ENCODE measurements at regions not wholly inside any gene's neighbourhood (a gene's known extent, or its start where the extent isn't known, plus 50 kb on each side); places are given as distances from the start of the nearest gene placed in this dataset.

DNA sequence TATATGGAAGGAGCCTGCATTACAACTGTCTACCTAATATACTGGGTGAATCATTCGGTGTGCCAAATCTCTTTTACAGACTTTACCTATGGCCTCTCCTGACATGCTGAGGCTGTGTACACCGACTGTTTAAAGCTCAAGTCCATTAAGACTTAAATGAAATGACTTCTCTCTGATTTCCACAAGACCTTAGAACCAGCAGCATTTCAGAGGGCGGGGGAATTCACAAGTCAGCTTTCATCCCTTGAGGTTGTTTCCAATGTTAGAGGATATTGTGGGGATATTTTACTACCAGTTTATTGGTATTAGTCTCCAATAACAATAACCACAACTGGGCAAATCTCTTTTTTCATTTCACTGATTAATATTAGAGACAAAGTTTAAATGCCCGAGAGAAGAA is 87.1 kb upstream of the IKZF1 start:
- Histone ChIP-seq H2AFZ (ENCODE audit: low read length) (no peak overlapping the region), H3K4me1 (ENCODE audit: insufficient read depth, low read length, severe bottlenecking) (no peaks in the 10 kb centered on the region), H3K9me3 (ENCODE audit: low read length) (peaks cover 9% of the 10 kb centered on the region), H3K27ac (ENCODE audit: low read depth, low read length, poor library complexity, severe bottlenecking) (no peak overlapping the region), H3K9ac (ENCODE audit: low read length) (no peak overlapping the region), H3K36me3 (ENCODE audit: insufficient read depth, low read length) (no peaks in the 10 kb centered on the region), H3K4me2 (ENCODE audit: low read length) (no peak overlapping the region), H3K27me3 (ENCODE audit: insufficient read depth, low read length) (no peaks in the 10 kb centered on the region), H3K9me2 (ENCODE audit: low read depth, low read length) (no peaks in the 10 kb centered on the region), H3F3A (ENCODE audit: insufficient read depth, low read length) (no peaks in the 10 kb centered on the region), H3K79me2 (ENCODE audit: insufficient read depth, low read length) (no peaks in the 10 kb centered on the region), H3K4me3 (ENCODE audit: low read depth, low read length, poor library complexity, severe bottlenecking) (no peak overlapping the region), H4K20me1 (ENCODE audit: insufficient read depth, low read length) (no peaks in the 10 kb centered on the region)
- TF ChIP-seq EZH2 (IDR thresholded peaks at IDR 0.05; ENCODE audit: borderline replicate concordance, low read length) (no peak), CTCF (IDR thresholded peaks at IDR 0.05; ENCODE audit: low read length) (no peak)

GRCh38 chr7:50216626-50217025 is 87.9 kb upstream of the IKZF1 start:
- no peak overlapping the region for H2AFZ ChIP-seq (ENCODE audit: low read length)
- no peaks in the 10 kb centered on the region for H3K79me2 ChIP-seq (ENCODE audit: insufficient read depth, low read length)
- TF ChIP-seq EZH2 (IDR thresholded peaks at IDR 0.05; ENCODE audit: borderline replicate concordance, low read length) (no peak), CTCF (IDR thresholded peaks at IDR 0.05; ENCODE audit: low read length) (no peak)
- H3K27ac ChIP-seq (ENCODE audit: low read depth, low read length, poor library complexity, severe bottlenecking) = no peak overlapping the region
- no peaks in the 10 kb centered on the region for H3K36me3 ChIP-seq (ENCODE audit: insufficient read depth, low read length)
- H3K4me1 ChIP-seq (ENCODE audit: insufficient read depth, low read length, severe bottlenecking) = no peaks in the 10 kb centered on the region
- H4K20me1 ChIP-seq (ENCODE audit: insufficient read depth, low read length) = no peaks in the 10 kb centered on the region
- H3K4me3 ChIP-seq (ENCODE audit: low read depth, low read length, poor library complexity, severe bottlenecking) = no peak overlapping the region
- no peak overlapping the region for H3K9ac ChIP-seq (ENCODE audit: low read length)
- H3K9me3 ChIP-seq (ENCODE audit: low read length) = peaks cover 4% of the 10 kb centered on the region; the same call in 1 of the 2 replicates
- H3K4me2 ChIP-seq (ENCODE audit: low read length) = no peak overlapping the region
- no peaks in the 10 kb centered on the region for H3K9me2 ChIP-seq (ENCODE audit: low read depth, low read length)
- H3F3A ChIP-seq (ENCODE audit: insufficient read depth, low read length) = no peaks in the 10 kb centered on the region
- H3K27me3 ChIP-seq (ENCODE audit: insufficient read depth, low read length) = no peaks in the 10 kb centered on the region

GRCh38 chr7:50214771-50215170 is 89.7 kb upstream of the IKZF1 start:
- TF ChIP-seq CTCF (IDR thresholded peaks at IDR 0.05; ENCODE audit: low read length) = no peak
- no peak for TF ChIP-seq EZH2 (IDR thresholded peaks at IDR 0.05; ENCODE audit: borderline replicate concordance, low read length)
- Histone ChIP-seq H3K36me3 (ENCODE audit: insufficient read depth, low read length) (no peaks in the 10 kb centered on the region), H3K9ac (ENCODE audit: low read length) (no peak overlapping the region), H3K9me3 (ENCODE audit: low read length) (no peaks in the 10 kb centered on the region), H3K4me3 (ENCODE audit: low read depth, low read length, poor library complexity, severe bottlenecking) (no peak overlapping the region), H3K9me2 (ENCODE audit: low read depth, low read length) (no peaks in the 10 kb centered on the region), H3K79me2 (ENCODE audit: insufficient read depth, low read length) (no peaks in the 10 kb centered on the region), H3K27ac (ENCODE audit: low read depth, low read length, poor library complexity, severe bottlenecking) (no peak overlapping the region), H2AFZ (ENCODE audit: low read length) (no peak overlapping the region), H4K20me1 (ENCODE audit: insufficient read depth, low read length) (no peaks in the 10 kb centered on the region), H3K4me2 (ENCODE audit: low read length) (no peak overlapping the region), H3K4me1 (ENCODE audit: insufficient read depth, low read length, severe bottlenecking) (no peaks in the 10 kb centered on the region), H3K27me3 (ENCODE audit: insufficient read depth, low read length) (no peaks in the 10 kb centered on the region; the same call in 1 of the 2 replicates), H3F3A (ENCODE audit: insufficient read depth, low read length) (no peaks in the 10 kb centered on the region)
